PC-3 (cell line): ENCODE measurements at regions not wholly inside any gene's neighbourhood (a gene's known extent, or its start where the extent isn't known, plus 50 kb on each side); places are given as distances from the start of the nearest gene placed in this dataset.

Source experiments
- ATAC-seq: fragments of 200-7000 bp; cut with Tn5 transposase; 2 replicates; pipeline ENCODE4 v1.9.1; 2020; ENCODE audit warnings: mild to moderate bottlenecking, moderate library complexity
- BruUV-seq: library from RNA; stranded (reverse); fragments of 400-500 nt; replicated peaks from 2 replicates; lab custom pipeline; 2021; lab: Mats Ljungman, UMichigan
- CTCF ChIA-PET: fragments of 300-600 bp; sonication (Branson Sonifier 250); formaldehyde crosslinking; loops from one replicate; lab custom pipeline; 2022; ENCODE audit warnings: antibody characterized with exemption; lab: Charles Lee
- POLR2A ChIA-PET: fragments of 300-600 bp; sonication (Branson Sonifier 250); formaldehyde crosslinking; loops from one replicate; lab custom pipeline; 2022; ENCODE audit warnings: antibody characterized with exemption; ENCODE audit not compliant: unreplicated experiment; lab: Charles Lee
- DNase-seq: peaks from one replicate; pipeline ENCODE4 v3.0.0-alpha.2; 2015
- H2AFZ ChIP-seq: fragments of 300-600 bp; sonication (generic); 2 replicates; pipeline ENCODE4 v1.6.0; 2016; ENCODE audit warnings: antibody characterized with exemption, low read length
- H3F3A ChIP-seq: fragments of 300-600 bp; sonication (generic); one replicate; pipeline ENCODE4 v1.6.0; 2017; ENCODE audit warnings: antibody characterized with exemption, low read length, control low read depth, mild to moderate bottlenecking; ENCODE audit not compliant: unreplicated experiment
- H3K27ac ChIP-seq: fragments of 300-600 bp; sonication (generic); 2 replicates; pipeline ENCODE4 v1.5.1; 2016; ENCODE audit warnings: mild to moderate bottlenecking, low read length
- H3K27me3 ChIP-seq: fragments of 300-600 bp; sonication (generic); 2 replicates; pipeline ENCODE4 v1.6.1; 2016; ENCODE audit warnings: low read length, mixed read lengths
- H3K36me3 ChIP-seq: fragments of 300-600 bp; sonication (generic); 2 replicates; pipeline ENCODE4 v1.6.1; 2016; ENCODE audit warnings: low read depth, mixed run types, low read length, mixed read lengths
- H3K4me1 ChIP-seq: fragments of 300-600 bp; sonication (generic); 2 replicates; pipeline ENCODE4 v1.5.1; 2016; ENCODE audit warnings: low read length; ENCODE audit not compliant: insufficient read depth
- H3K4me2 ChIP-seq: fragments of 300-600 bp; sonication (generic); 2 replicates; pipeline ENCODE4 v1.6.0; 2016; ENCODE audit warnings: low read length
- H3K4me3 ChIP-seq: fragments of 300-600 bp; sonication (generic); 2 replicates; pipeline ENCODE4 v1.5.1; 2016; ENCODE audit warnings: mild to moderate bottlenecking, low read length, mixed read lengths
- H3K79me2 ChIP-seq: fragments of 300-600 bp; sonication (generic); 2 replicates; pipeline ENCODE4 v1.6.1; 2017; ENCODE audit warnings: low read length, mixed read lengths
- H3K9ac ChIP-seq: fragments of 300-600 bp; sonication (generic); 2 replicates; pipeline ENCODE4 v1.6.0; 2016; ENCODE audit warnings: mild to moderate bottlenecking, low read length
- H3K9me2 ChIP-seq: fragments of 300-600 bp; sonication (generic); replicated peaks from 2 replicates; pipeline ENCODE4 v1.6.1; 2016; ENCODE audit warnings: mixed run types, low read length, mixed read lengths
- H3K9me3 ChIP-seq: fragments of 300-600 bp; sonication (generic); 2 replicates; pipeline ENCODE4 v1.6.1; 2016; ENCODE audit warnings: low read length, mixed read lengths
- H4K20me1 ChIP-seq: fragments of 300-600 bp; sonication (generic); 2 replicates; pipeline ENCODE4 v1.6.1; 2016; ENCODE audit warnings: low read length, mixed read lengths
- EZH2 ChIP-seq: fragments of 300-600 bp; sonication (generic); IDR thresholded peaks from one replicate; pipeline ENCODE4 v1.6.1; 2017; ENCODE audit warnings: antibody characterized with exemption, mild to moderate bottlenecking, low read length; ENCODE audit not compliant: unreplicated experiment
- EZH2phosphoT487 ChIP-seq: fragments of 300-600 bp; sonication (generic); IDR thresholded peaks from 2 replicates; pipeline ENCODE4 v1.6.1; 2018; ENCODE audit warnings: mild to moderate bottlenecking, antibody characterized with exemption, low read length, borderline replicate concordance
- intact Hi-C: fragments of 100-400 bp; cut with micrococcal nuclease; formaldehyde crosslinking; loops from 2 replicates; pipeline ENCODE4 v1.9.0; 2023
- TF ChIP-seq, protein P1 (sequence below): fragments of 300-600 bp; sonication (generic); conservative IDR thresholded peaks from 2 replicates; pipeline ENCODE4 v1.5.1; 2017; ENCODE audit warnings: antibody characterized with exemption, low read depth, mild to moderate bottlenecking, low read length

DNA sequence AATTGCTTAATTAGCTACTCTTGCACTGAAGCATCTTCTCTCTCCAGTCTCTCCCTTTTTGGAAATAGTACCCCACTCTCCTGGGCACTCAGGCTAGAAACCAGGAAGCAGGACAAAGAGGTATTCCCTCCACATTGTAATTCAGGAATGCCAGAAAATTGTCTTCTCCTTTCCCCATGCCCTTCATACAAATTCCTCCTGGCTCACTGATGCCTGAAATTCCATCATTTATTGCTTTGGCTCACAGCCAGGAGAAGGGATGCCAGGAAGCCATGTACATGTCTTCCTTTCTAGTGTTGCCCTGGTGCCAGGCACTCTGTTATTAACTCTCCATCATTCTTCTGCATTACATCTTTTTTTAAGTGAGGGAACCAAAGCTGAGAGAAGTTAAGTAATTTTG is 716.5 kb upstream of the C9orf72 start:
- Histone ChIP-seq H3K4me3 (no peak overlapping the region), H3K9ac (no peak overlapping the region), H4K20me1 (no peaks in the 10 kb centered on the region), H3K4me2 (no peak overlapping the region), H3K79me2 (no peaks in the 10 kb centered on the region), H3K27ac (no peak overlapping the region), H3K27me3 (no peaks in the 10 kb centered on the region), H3K36me3 (no peaks in the 10 kb centered on the region), H3F3A (no peaks in the 10 kb centered on the region), H3K9me3 (no peaks in the 10 kb centered on the region), H2AFZ (no peak overlapping the region), H3K4me1 (no peaks in the 10 kb centered on the region), H3K9me2 (no peaks in the 10 kb centered on the region)
- no peak for TF ChIP-seq EZH2
- TF ChIP-seq EZH2phosphoT487, result no peak
- TF ChIP-seq, protein P1, sequence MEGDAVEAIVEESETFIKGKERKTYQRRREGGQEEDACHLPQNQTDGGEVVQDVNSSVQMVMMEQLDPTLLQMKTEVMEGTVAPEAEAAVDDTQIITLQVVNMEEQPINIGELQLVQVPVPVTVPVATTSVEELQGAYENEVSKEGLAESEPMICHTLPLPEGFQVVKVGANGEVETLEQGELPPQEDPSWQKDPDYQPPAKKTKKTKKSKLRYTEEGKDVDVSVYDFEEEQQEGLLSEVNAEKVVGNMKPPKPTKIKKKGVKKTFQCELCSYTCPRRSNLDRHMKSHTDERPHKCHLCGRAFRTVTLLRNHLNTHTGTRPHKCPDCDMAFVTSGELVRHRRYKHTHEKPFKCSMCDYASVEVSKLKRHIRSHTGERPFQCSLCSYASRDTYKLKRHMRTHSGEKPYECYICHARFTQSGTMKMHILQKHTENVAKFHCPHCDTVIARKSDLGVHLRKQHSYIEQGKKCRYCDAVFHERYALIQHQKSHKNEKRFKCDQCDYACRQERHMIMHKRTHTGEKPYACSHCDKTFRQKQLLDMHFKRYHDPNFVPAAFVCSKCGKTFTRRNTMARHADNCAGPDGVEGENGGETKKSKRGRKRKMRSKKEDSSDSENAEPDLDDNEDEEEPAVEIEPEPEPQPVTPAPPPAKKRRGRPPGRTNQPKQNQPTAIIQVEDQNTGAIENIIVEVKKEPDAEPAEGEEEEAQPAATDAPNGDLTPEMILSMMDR, result no peak
- ChIA-PET POLR2A (no interaction called here), CTCF (no interaction called here)
- DNase-seq (peak; percentile 8), ATAC-seq (no peak)
- BruUV-seq, result no TSS peak
- intact Hi-C loops, result no loop called here

DNA sequence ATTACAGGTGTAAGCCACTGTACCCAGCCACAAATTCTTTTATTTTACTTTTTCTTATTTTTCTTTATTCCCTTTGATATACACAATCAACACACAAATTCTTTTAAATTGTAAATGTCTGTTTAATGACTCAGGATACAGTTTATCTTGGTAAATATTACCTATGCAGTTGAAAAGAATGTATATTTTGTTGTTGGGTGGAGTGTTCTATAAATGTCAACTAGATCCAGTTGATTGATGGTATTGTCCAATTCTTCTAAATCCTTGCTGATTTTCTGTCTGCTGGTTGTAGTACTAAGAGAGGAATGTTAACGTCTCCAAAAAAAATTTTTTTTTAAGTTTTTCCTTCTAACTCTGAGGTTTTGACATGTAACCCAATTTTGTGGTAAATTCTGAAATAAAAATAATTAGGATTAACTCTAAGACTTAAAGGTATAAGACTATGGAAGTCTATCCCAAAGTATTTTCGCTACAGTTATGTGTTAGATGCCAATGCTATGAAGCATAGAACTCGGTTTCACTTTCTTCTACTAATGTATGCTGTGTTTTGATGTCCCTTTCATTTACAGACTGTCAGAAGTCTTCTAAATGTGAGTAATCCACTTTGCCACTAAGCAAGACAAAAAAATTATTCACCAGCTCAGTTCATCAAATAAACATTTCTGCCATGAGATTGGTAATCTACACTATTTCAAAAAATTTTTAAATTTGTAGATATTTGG is 720.2 kb upstream of the C9orf72 start:
- Histone ChIP-seq H3K79me2 (no peaks in the 10 kb centered on the region), H3K27ac (no peak overlapping the region), H4K20me1 (no peaks in the 10 kb centered on the region), H3K9me2 (no peaks in the 10 kb centered on the region), H3F3A (no peaks in the 10 kb centered on the region), H3K27me3 (no peaks in the 10 kb centered on the region), H3K4me3 (no peak overlapping the region), H2AFZ (no peak overlapping the region), H3K4me2 (peak overlapping the region; percentile 33), H3K9me3 (no peaks in the 10 kb centered on the region), H3K9ac (no peak overlapping the region), H3K36me3 (no peaks in the 10 kb centered on the region), H3K4me1 (no peaks in the 10 kb centered on the region)
- DNase-seq (peak; percentile 19), ATAC-seq (peak; percentile 77)
- CTCF ChIA-PET, result no interaction called here
- TF ChIP-seq EZH2 (no peak), EZH2phosphoT487 (no peak)
- TF ChIP-seq, protein P1, result no peak
- intact Hi-C loops, result no loop called here
- BruUV-seq, result no TSS peak
- POLR2A ChIA-PET, result interaction anchor here (0.7 kb wide), 1 partner anchor 133 kb away, joined by 3 read pairs; no protein-coding TSS in a partner anchor

DNA sequence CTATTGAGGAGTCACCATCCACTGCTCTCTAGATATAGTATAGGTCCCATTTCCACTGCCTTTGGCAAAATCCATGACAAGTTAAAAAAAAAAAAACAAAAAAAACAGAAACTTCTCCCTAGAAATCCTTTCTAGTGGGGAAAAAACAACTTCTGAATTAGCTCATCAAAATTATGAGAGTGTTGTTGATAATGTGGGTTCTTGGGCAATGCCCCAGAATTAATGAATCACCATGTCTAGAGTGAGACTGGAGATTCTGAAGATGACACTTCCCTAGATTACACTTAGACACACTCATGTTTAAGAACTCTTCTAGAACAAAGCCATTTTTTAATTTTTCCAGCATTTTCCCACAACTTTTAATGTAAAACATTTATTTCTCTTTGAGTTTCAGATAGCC is 728.0 kb upstream of the C9orf72 start:
- Histone ChIP-seq H3K79me2 (no peaks in the 10 kb centered on the region), H2AFZ (no peak overlapping the region), H3K4me2 (no peak overlapping the region), H3F3A (no peaks in the 10 kb centered on the region), H3K4me1 (no peaks in the 10 kb centered on the region), H3K9me2 (no peaks in the 10 kb centered on the region), H3K36me3 (no peaks in the 10 kb centered on the region), H3K4me3 (no peak overlapping the region), H3K9me3 (no peaks in the 10 kb centered on the region), H3K9ac (no peak overlapping the region), H4K20me1 (no peaks in the 10 kb centered on the region), H3K27ac (no peak overlapping the region), H3K27me3 (no peaks in the 10 kb centered on the region)
- intact Hi-C loops, result no loop called here
- DNase-seq (no peak), ATAC-seq (no peak)
- no TSS peak for BruUV-seq
- ChIA-PET CTCF (no interaction called here), POLR2A (no interaction called here)
- no peak for TF ChIP-seq EZH2
- TF ChIP-seq, protein P1, result no peak
- TF ChIP-seq EZH2phosphoT487, result no peak
